ENCODE measurements at regions not wholly inside any gene's neighbourhood (a gene's known extent, or its start where the extent isn't known, plus 50 kb on each side); places are given as distances from the start of the nearest gene placed in this dataset.

DNA sequence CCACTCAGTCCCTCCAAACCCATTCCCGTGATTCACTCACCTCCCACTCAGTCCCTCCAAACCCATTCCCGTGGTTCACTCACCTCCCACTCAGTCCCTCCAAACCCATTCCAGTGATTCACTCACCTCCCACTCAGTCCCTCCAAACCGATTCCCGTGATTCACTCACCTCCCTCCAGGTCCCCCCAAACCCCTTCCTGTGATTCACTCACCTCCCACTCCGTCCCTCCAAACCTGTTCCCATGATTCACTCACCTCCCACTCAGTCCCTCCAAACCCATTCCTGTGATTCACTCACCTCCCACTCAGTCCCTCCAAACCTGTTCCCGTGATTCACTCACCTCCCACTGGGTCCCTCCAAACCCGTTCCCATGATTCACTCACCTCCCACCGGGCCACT is 639.6 kb downstream of the BRD1 start:
- no peak for TF ChIP-seq EP300 (IDR thresholded peaks at IDR 0.05)
- TF ChIP-seq, protein P1, sequence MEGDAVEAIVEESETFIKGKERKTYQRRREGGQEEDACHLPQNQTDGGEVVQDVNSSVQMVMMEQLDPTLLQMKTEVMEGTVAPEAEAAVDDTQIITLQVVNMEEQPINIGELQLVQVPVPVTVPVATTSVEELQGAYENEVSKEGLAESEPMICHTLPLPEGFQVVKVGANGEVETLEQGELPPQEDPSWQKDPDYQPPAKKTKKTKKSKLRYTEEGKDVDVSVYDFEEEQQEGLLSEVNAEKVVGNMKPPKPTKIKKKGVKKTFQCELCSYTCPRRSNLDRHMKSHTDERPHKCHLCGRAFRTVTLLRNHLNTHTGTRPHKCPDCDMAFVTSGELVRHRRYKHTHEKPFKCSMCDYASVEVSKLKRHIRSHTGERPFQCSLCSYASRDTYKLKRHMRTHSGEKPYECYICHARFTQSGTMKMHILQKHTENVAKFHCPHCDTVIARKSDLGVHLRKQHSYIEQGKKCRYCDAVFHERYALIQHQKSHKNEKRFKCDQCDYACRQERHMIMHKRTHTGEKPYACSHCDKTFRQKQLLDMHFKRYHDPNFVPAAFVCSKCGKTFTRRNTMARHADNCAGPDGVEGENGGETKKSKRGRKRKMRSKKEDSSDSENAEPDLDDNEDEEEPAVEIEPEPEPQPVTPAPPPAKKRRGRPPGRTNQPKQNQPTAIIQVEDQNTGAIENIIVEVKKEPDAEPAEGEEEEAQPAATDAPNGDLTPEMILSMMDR (IDR thresholded peaks at IDR 0.05) = no peak
- TF ChIP-seq POLR2AphosphoS5 (IDR thresholded peaks at IDR 0.05) = no peak
- TF ChIP-seq POLR2A (IDR thresholded peaks at IDR 0.05) = no peak
